ENCODE measurements at regions not wholly inside any gene's neighbourhood (a gene's known extent, or its start where the extent isn't known, plus 50 kb on each side); places are given as distances from the start of the nearest gene placed in this dataset.
"Not testable (repeated sequence)": the region's sequence is repeated elsewhere in the genome, so short reads cannot be mapped to it uniquely, and the experiment has no call there.

GRCh38 chr2:191476901-191477300 lies 201.0 kb upstream of the NABP1 start:
- DNase-seq (ENCODE audit: low spot score) = no peak

- DNase-seq (ENCODE audit: low spot score) = peak; percentile 67
Observed at GRCh38 chr2:191478799-191479679, 198.9 kb upstream of the NABP1 start.

- no peak for DNase-seq (ENCODE audit: low spot score)
Observed at GRCh38 chr2:191479680-191480023, 198.3 kb upstream of the NABP1 start.

- no peak for DNase-seq (ENCODE audit: low spot score)
Observed at GRCh38 chr2:191481305-191482070, 196.4 kb upstream of the NABP1 start.

GRCh38 chr2:191483117-191483516 lies 194.8 kb upstream of the NABP1 start:
- DNase-seq (ENCODE audit: low spot score) = no peak

- DNase-seq (ENCODE audit: low spot score) = no peak
Observed at GRCh38 chr2:191486584-191487320, 191.2 kb upstream of the NABP1 start.

GRCh38 chr2:191488135-191488534 lies 189.8 kb upstream of the NABP1 start:
- DNase-seq (ENCODE audit: low spot score) = no peak

- no peak for DNase-seq (ENCODE audit: low spot score)
Observed at GRCh38 chr2:191489177-191489576, 188.8 kb upstream of the NABP1 start.

- DNase-seq (ENCODE audit: low spot score) = no peak
Observed at GRCh38 chr2:191496838-191497237, 181.1 kb upstream of the NABP1 start.

GRCh38 chr2:191497822-191498221 lies 180.1 kb upstream of the NABP1 start:
- DNase-seq (ENCODE audit: low spot score) = no peak

GRCh38 chr2:191499050-191499449 lies 178.9 kb upstream of the NABP1 start:
- DNase-seq (ENCODE audit: low spot score) = no peak

GRCh38 chr2:191499874-191500565 lies 177.9 kb upstream of the NABP1 start:
- DNase-seq (ENCODE audit: low spot score) = no peak

- no peak for DNase-seq (ENCODE audit: low spot score)
Observed at GRCh38 chr2:191500566-191500883, 177.4 kb upstream of the NABP1 start.

- DNase-seq (ENCODE audit: low spot score) = no peak
Observed at GRCh38 chr2:191500884-191501560, 176.9 kb upstream of the NABP1 start.

- DNase-seq (ENCODE audit: low spot score) = no peak
Observed at GRCh38 chr2:191501561-191502168, 176.3 kb upstream of the NABP1 start.

- DNase-seq (ENCODE audit: low spot score) = no peak
Observed at GRCh38 chr2:191506515-191506914, 171.4 kb upstream of the NABP1 start.

GRCh38 chr2:191507252-191507853 lies 170.6 kb upstream of the NABP1 start:
- DNase-seq (ENCODE audit: low spot score) = not testable (repeated sequence)

- no peak for DNase-seq (ENCODE audit: low spot score)
Observed at GRCh38 chr2:191508738-191509137, 169.2 kb upstream of the NABP1 start.

- no peak for DNase-seq (ENCODE audit: low spot score)
Observed at GRCh38 chr2:191512216-191512835, 165.6 kb upstream of the NABP1 start.

GRCh38 chr2:191512874-191513273 lies 165.1 kb upstream of the NABP1 start:
- no peak for DNase-seq (ENCODE audit: low spot score)
